ENCODE measurements at regions not wholly inside any gene's neighbourhood (a gene's known extent, or its start where the extent isn't known, plus 50 kb on each side); places are given as distances from the start of the nearest gene placed in this dataset.

GRCh38 chr22:45071618-45072017 is 61.8 kb upstream of the PHF21B start:
- intact Hi-C loops (cut with micrococcal nuclease) = no loop called here
- DNase-seq (no peak), ATAC-seq (no peak)
- ChIA-PET POLR2A (no interaction called here), CTCF (no interaction called here)
- H3K27me3 Mint-ChIP-seq = peaks cover 31% of the 10 kb centered on the region
- H3K4me3 Mint-ChIP-seq = no peak overlapping the region
- H3K4me1 Mint-ChIP-seq (ENCODE audit: low read depth) = peaks cover 5% of the 10 kb centered on the region
- H3K27ac Mint-ChIP-seq = no peak overlapping the region
- H3K9me3 Mint-ChIP-seq = no peaks in the 10 kb centered on the region
- TF ChIP-seq, protein P1, sequence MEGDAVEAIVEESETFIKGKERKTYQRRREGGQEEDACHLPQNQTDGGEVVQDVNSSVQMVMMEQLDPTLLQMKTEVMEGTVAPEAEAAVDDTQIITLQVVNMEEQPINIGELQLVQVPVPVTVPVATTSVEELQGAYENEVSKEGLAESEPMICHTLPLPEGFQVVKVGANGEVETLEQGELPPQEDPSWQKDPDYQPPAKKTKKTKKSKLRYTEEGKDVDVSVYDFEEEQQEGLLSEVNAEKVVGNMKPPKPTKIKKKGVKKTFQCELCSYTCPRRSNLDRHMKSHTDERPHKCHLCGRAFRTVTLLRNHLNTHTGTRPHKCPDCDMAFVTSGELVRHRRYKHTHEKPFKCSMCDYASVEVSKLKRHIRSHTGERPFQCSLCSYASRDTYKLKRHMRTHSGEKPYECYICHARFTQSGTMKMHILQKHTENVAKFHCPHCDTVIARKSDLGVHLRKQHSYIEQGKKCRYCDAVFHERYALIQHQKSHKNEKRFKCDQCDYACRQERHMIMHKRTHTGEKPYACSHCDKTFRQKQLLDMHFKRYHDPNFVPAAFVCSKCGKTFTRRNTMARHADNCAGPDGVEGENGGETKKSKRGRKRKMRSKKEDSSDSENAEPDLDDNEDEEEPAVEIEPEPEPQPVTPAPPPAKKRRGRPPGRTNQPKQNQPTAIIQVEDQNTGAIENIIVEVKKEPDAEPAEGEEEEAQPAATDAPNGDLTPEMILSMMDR (IDR thresholded peaks at IDR 0.05) = no peak
- H3K36me3 Mint-ChIP-seq (ENCODE audit: low read depth) = no peaks in the 10 kb centered on the region

DNA sequence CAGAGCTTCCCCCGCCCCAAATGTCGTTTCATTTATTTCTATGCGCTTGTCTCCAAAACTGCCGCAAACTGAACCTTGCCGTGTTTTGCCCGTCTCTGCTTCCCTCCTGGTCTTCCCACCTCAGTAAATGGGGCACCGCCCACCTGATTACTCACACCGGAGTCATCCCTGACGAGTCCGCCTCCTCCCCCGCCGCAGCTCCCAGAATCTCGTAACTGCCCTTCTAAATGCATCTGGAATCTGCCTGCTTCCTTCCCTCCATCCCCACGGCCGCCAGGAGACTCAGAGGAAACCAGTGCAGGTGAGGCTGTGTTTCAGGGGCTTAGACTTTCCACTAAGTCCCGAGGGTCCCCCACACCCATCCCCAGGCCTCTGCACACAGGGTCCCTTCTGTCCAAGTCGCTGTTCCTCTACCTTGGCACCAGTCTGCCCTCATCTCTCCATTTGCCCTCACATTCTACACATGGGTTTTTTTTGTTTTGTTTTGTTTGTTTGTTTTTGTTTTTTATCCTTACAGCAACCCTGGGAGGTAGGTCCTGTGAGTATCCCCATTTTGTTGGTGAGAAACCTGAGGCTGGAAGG is 62.6 kb upstream of the PHF21B start:
- DNase-seq (peak; percentile 26), ATAC-seq (no peak)
- TF ChIP-seq, protein P1 (IDR thresholded peaks at IDR 0.05) = no peak
- ChIA-PET POLR2A (no interaction called here), CTCF (no interaction called here)
- no peaks in the 10 kb centered on the region for H3K36me3 Mint-ChIP-seq (ENCODE audit: low read depth)
- H3K27ac Mint-ChIP-seq = no peak overlapping the region
- peaks cover 35% of the 10 kb centered on the region for H3K27me3 Mint-ChIP-seq
- no peaks in the 10 kb centered on the region for H3K9me3 Mint-ChIP-seq
- intact Hi-C loops (cut with micrococcal nuclease) = no loop called here
- H3K4me3 Mint-ChIP-seq = no peak overlapping the region
- peaks cover 5% of the 10 kb centered on the region for H3K4me1 Mint-ChIP-seq (ENCODE audit: low read depth)

DNA sequence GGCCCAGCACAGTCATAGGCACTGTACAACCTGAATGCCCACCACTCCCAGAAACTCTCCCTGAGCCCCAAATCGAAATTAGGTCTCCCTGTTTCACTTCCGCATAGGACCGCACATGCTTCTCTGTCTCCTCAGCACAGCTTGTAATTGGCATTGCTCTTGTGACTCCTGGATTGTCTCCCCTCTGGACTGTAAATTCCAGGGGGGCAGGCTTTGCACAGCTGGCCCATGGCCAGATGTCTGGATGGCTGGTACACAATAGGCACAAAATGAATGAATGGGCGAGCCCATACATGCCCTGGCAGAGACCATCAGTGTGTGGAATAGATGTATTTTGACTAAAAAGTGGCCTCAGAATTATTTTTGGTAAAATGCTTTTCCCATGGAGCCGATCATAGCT is 63.3 kb upstream of the PHF21B start:
- CTCF ChIA-PET = no interaction called here
- H3K27me3 Mint-ChIP-seq = peaks cover 38% of the 10 kb centered on the region
- TF ChIP-seq, protein P1 (IDR thresholded peaks at IDR 0.05) = no peak
- DNase-seq (no peak), ATAC-seq (no peak)
- H3K4me1 Mint-ChIP-seq (ENCODE audit: low read depth) = peaks cover 5% of the 10 kb centered on the region
- intact Hi-C loops (cut with micrococcal nuclease) = no loop called here
- H3K9me3 Mint-ChIP-seq = no peaks in the 10 kb centered on the region
- H3K4me3 Mint-ChIP-seq = no peak overlapping the region
- POLR2A ChIA-PET = no interaction called here
- no peak overlapping the region for H3K27ac Mint-ChIP-seq
- no peaks in the 10 kb centered on the region for H3K36me3 Mint-ChIP-seq (ENCODE audit: low read depth)

DNA sequence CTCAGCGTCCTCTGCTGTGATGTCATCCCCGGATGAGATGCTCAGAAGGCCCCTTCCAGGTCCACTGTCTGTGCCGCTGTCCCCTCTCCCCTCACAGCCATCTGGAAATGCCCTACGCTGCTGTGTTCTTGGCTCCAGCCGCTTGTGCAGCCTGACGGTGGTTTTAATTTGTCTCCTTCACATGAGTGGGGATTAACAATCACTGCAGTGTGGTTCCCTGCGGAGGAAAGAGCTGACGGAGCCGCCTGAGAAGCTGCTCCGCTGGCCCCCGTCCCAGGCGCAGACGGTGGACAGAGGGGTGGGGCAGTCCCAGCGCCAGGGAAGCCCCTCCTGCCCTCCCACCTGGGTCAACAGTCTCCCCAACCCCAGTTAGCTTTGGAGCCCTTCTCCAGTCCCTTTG is 67.5 kb upstream of the PHF21B start:
- DNase-seq (no peak), ATAC-seq (no peak)
- TF ChIP-seq, protein P1 (IDR thresholded peaks at IDR 0.05) = no peak
- H3K36me3 Mint-ChIP-seq (ENCODE audit: low read depth) = no peaks in the 10 kb centered on the region
- H3K4me3 Mint-ChIP-seq = no peak overlapping the region
- H3K9me3 Mint-ChIP-seq = peaks cover 3% of the 10 kb centered on the region
- intact Hi-C loops (cut with micrococcal nuclease) = no loop called here
- no peak overlapping the region for H3K27ac Mint-ChIP-seq
- no peaks in the 10 kb centered on the region for H3K4me1 Mint-ChIP-seq (ENCODE audit: low read depth)
- H3K27me3 Mint-ChIP-seq = peaks cover 44% of the 10 kb centered on the region
- ChIA-PET CTCF (interaction anchor here (1.1 kb wide), 1 partner anchor 14 kb away, joined by 3 read pairs; no protein-coding TSS in a partner anchor), POLR2A (no interaction called here)

DNA sequence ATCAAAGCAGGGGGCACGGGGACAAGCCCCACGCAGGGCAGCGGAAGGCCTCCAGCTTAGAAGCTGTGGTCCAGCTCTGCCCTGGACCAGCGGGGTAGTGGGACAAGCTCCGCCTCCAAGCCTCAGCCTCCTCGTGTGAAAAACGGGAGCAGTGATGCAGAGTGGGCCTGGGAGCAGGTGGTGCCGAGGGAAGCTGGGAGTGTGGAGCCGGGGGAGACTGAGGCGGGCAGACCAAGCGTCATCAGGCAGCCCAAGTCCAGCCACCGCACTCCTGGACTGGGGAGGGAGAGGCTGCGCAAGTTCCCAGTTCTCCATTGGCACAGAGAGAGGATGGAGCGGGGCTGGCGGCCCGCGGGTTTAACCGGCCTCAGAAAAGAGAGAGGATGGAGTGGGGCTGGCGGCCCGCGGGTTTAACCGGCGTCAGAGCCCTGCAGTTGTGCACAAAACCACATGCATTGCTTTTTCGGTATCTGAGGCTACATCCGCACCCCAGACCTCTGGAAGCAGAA is 68.1 kb upstream of the PHF21B start:
- ChIA-PET CTCF (interaction anchor here (1.1 kb wide), 1 partner anchor 14 kb away, joined by 3 read pairs; no protein-coding TSS in a partner anchor), POLR2A (no interaction called here)
- Mint-ChIP-seq H3K4me3 (no peak overlapping the region), H3K36me3 (ENCODE audit: low read depth) (no peaks in the 10 kb centered on the region), H3K9me3 (peaks cover 3% of the 10 kb centered on the region), H3K27ac (no peak overlapping the region), H3K27me3 (peaks cover 41% of the 10 kb centered on the region), H3K4me1 (ENCODE audit: low read depth) (no peaks in the 10 kb centered on the region)
- no peak for ATAC-seq
- intact Hi-C loops (cut with micrococcal nuclease) = no loop called here
- no peak for DNase-seq
- TF ChIP-seq, protein P1 (IDR thresholded peaks at IDR 0.05) = no peak

All from activated CD8-positive, alpha-beta T cell treated with anti-CD3 and anti-CD28 coated beads for 36 hours (primary cell).